Endothelial cell of hepatic sinusoid (primary cell): ENCODE measurements at regions not wholly inside any gene's neighbourhood (a gene's known extent, or its start where the extent isn't known, plus 50 kb on each side); places are given as distances from the start of the nearest gene placed in this dataset.

Experiments
- in situ Hi-C: cut with HindIII; loops from 2 replicates; pipeline ENCODE4 v1.10.0; 2017; ENCODE audit warnings: low sequenced_read_pairs

GRCh38 chr7:106166651-106167342, 54.7 kb upstream of the SYPL1 start:
- in situ Hi-C loops = loop anchor here (25.0 kb wide), 1 partner anchor 404 kb away; no protein-coding TSS in a partner anchor

GRCh38 chr7:106165337-106165736, 53.2 kb upstream of the SYPL1 start:
- in situ Hi-C loops = loop anchor here (25.0 kb wide), 1 partner anchor 403 kb away; no protein-coding TSS in a partner anchor

- in situ Hi-C loops = loop anchor here (25.0 kb wide), 1 partner anchor 401 kb away; no protein-coding TSS in a partner anchor
Measured at GRCh38 chr7:106163257-106163656, 51.1 kb upstream of the SYPL1 start.
